K562 (cell line): ENCODE measurements at regions not wholly inside any gene's neighbourhood (a gene's known extent, or its start where the extent isn't known, plus 50 kb on each side); places are given as distances from the start of the nearest gene placed in this dataset.

Source experiments
- ATAC-seq: fragments of 200-7000 bp; cut with Tn5 transposase; 3 replicates; pipeline ENCODE4 v1.9.1; 2020; ENCODE audit warnings: moderate library complexity
- BruUV-seq: library from RNA; stranded (reverse); fragments of 400-500 nt; replicated peaks from 2 replicates; lab custom pipeline; 2021; lab: Mats Ljungman, UMichigan
- CTCF ChIA-PET: fragments of 300-600 bp; formaldehyde crosslinking; extraction: SDS; loops from one replicate; lab custom pipeline; 2021; ENCODE audit warnings: low intra/inter-chr PET ratio; lab: Yijun Ruan, JAX
- POLR2A ChIA-PET: fragments of 300-600, 350-650 bp; sonication (Branson Sonifier 250); formaldehyde crosslinking; extraction: SDS; loops from one replicate; lab custom pipeline; 2021; ENCODE audit warnings: antibody characterized with exemption, inconsistent platforms; lab: Yijun Ruan, JAX
- DNase-seq, 4 experiments: peaks; one replicate each; pipeline versions ENCODE4 v3.0.0 to v3.0.0-alpha.2; 2011 to 2018; ENCODE audit warnings: low spot score in 3 of 4, mixed read lengths in 3 of 4; ENCODE audit errors: extremely low read depth in 1 of 4
- FAIRE-seq: peaks from 2 replicates; lab custom pipeline; 2011; peaks lifted over from hg19 to GRCh38; lab: Jason Lieb, UNC
- H2AFZ ChIP-seq: 2 replicates; pipeline ENCODE4 v1.6.0; 2011; ENCODE audit warnings: low read depth, low read length, control low read depth, inconsistent platforms
- H3K27ac ChIP-seq: fragments of 200-600 bp; 3 replicates; pipeline ENCODE4 v1.8.0; 2011; ENCODE audit warnings: low read depth, mild to moderate bottlenecking, control low read depth, inconsistent platforms, low read length, moderate library complexity, mixed read lengths; ENCODE audit errors: extremely low read depth
- H3K27me3 ChIP-seq, 2 experiments: fragments of 300-600 bp in 1 of 2; 2 replicates in 1 of 2; 3 replicates in 1 of 2; pipeline versions ENCODE4 v1.6.0 to v1.8.0; 2011; ENCODE audit warnings: inconsistent platforms in 2 of 2, low read length in 2 of 2, mild to moderate bottlenecking in 1 of 2, mixed read lengths in 1 of 2, moderate library complexity in 1 of 2; ENCODE audit not compliant: control insufficient read depth in 2 of 2, insufficient read depth in 2 of 2
- H3K36me3 ChIP-seq: fragments of 300-600 bp; 3 replicates; pipeline ENCODE4 v1.8.0; 2011; ENCODE audit warnings: mild to moderate bottlenecking, low read length, inconsistent platforms; ENCODE audit not compliant: control insufficient read depth, insufficient read depth
- H3K4me1 ChIP-seq, 2 experiments: fragments of 200-600 bp in 1 of 2; replicated peaks in 1 of 2; 2 replicates in 1 of 2; 3 replicates in 1 of 2; pipeline versions ENCODE4 v1.5.1 to v1.8.0; 2011; ENCODE audit warnings: inconsistent platforms in 2 of 2, low read length in 2 of 2, mild to moderate bottlenecking in 1 of 2, mixed read lengths in 1 of 2, moderate library complexity in 1 of 2; ENCODE audit not compliant: control insufficient read depth in 2 of 2, insufficient read depth in 2 of 2
- H3K4me2 ChIP-seq: 2 replicates; pipeline ENCODE4 v1.6.1; 2011; ENCODE audit warnings: low read length, control low read depth, inconsistent platforms, mixed read lengths; ENCODE audit not compliant: insufficient read depth
- H3K4me3 ChIP-seq: fragments of 200-600 bp; sonication (generic), shearing (Covaris generic); 2 replicates; pipeline ENCODE4 v1.5.1; 2016; ENCODE audit warnings: control low read depth, inconsistent platforms
- H3K79me2 ChIP-seq: fragments of 200-600 bp; 3 replicates; pipeline ENCODE4 v1.8.0; 2011; ENCODE audit warnings: low read length, inconsistent platforms; ENCODE audit not compliant: control insufficient read depth, insufficient read depth
- H3K9ac ChIP-seq, 2 experiments: 2 replicates each; pipeline versions ENCODE4 v1.6.0 to v1.6.1; 2011; ENCODE audit warnings: low read depth in 2 of 2, low read length in 2 of 2, control low read depth in 1 of 2, inconsistent platforms in 1 of 2, mild to moderate bottlenecking in 1 of 2, mixed read lengths in 1 of 2; ENCODE audit not compliant: insufficient read depth in 1 of 2
- H3K9me1 ChIP-seq: one replicate; pipeline ENCODE4 v1.6.0; 2011; ENCODE audit warnings: inconsistent platforms, mild to moderate bottlenecking, low read length, moderate library complexity; ENCODE audit not compliant: control insufficient read depth, insufficient read depth
- H3K9me3 ChIP-seq: replicated peaks from 2 replicates; pipeline ENCODE4 v1.5.1; 2011; ENCODE audit warnings: low read depth, low read length, inconsistent platforms; ENCODE audit not compliant: control insufficient read depth, insufficient read depth
- H4K20me1 ChIP-seq: replicated peaks from 2 replicates; pipeline ENCODE4 v1.6.1; 2011; ENCODE audit warnings: low read length, inconsistent platforms, mixed read lengths; ENCODE audit not compliant: control insufficient read depth, insufficient read depth
- BCOR ChIP-seq: fragments of 450-650 bp; IDR thresholded peaks from 2 replicates; pipeline ENCODE4 v1.6.1; 2016
- HEY1 ChIP-seq: fragments of 250-450 bp; sonication (Bioruptor Pico); IDR thresholded peaks from 2 replicates; pipeline ENCODE4 v1.5.0; 2020; ENCODE audit warnings: mild to moderate bottlenecking, moderate library complexity, borderline replicate concordance
- WHSC1 ChIP-seq: IDR thresholded peaks from one replicate; pipeline ENCODE4 v1.6.1; 2012; ENCODE audit warnings: low read length, control low read depth, inconsistent platforms
- ZNF197 ChIP-seq: fragments of 200-800 bp; sonication (Bioruptor generic); IDR thresholded peaks from 2 replicates; pipeline ENCODE4 v1.6.1; 2016; ENCODE audit warnings: low read depth, missing genetic modification characterization, missing compliant biosample characterization
- ZNF239 ChIP-seq: fragments of 250-450 bp; sonication (Bioruptor Pico); IDR thresholded peaks from 2 replicates; pipeline ENCODE4 v1.4.0; 2020; ENCODE audit warnings: mild to moderate bottlenecking
- ZNF561 ChIP-seq: fragments of 450-650 bp; formaldehyde crosslinking; conservative IDR thresholded peaks from 2 replicates; pipeline ENCODE4 v1.4.0; 2020; ENCODE audit warnings: mild to moderate bottlenecking, moderate library complexity
- WGBS: fragments of 100-300 bp; shearing (Covaris generic); methylation state at CpG from one replicate; pipeline ENCODE4 v1.1.6; 2016; ENCODE audit warnings: low coverage, mixed read lengths; ENCODE audit not compliant: insufficient coverage; ENCODE audit errors: missing lambda C conversion rate; 5-methylcytosine and 5-hydroxymethylcytosine counted together
- in situ Hi-C: fragments of 300-500 bp; cut with MboI; formaldehyde crosslinking; loops from 4 replicates; pipeline ENCODE4 v1.15.0; 2018; ENCODE audit warnings: inconsistent platforms, mixed read lengths
- intact Hi-C: fragments of 100-400 bp; cut with micrococcal nuclease; formaldehyde crosslinking; loops from 2 replicates; pipeline ENCODE4 v1.14.2; 2022
- TF ChIP-seq, protein P1 (sequence below): fragments of 450-650 bp; formaldehyde crosslinking; IDR thresholded peaks from 2 replicates; pipeline ENCODE4 v1.4.0; 2020; ENCODE audit warnings: mild to moderate bottlenecking, moderate library complexity

DNA sequence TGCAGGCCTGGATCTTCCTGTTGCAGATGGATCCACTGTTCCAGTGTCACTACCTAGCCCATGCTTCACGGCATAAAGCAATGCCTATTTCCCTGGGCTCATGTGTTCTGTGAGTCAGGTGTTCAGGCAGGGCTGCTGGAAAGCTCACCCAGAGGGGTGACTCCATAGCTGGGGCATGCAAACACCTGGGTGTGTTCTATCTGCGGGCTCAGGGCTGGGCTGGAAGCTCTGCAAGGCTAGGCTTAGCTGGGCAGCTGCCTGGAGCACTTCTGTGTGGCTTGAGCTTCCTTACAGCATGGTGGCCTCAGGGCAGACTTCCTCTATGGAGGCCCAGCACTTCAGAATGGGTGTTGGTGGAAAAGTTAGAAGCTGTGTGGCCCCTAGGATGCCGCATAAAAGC, 139.9 kb downstream of the GADD45G start:
- H3K36me3 ChIP-seq: no peaks in the 10 kb centered on the region
- DNase-seq (no peak), FAIRE-seq (no peak), ATAC-seq (no peak)
- H3K4me3 ChIP-seq: no peak overlapping the region
- 4% methylated on average over 3 of the region's 3 CpGs for WGBS
- no peak overlapping the region for H3K4me2 ChIP-seq
- H4K20me1 ChIP-seq: no peaks in the 10 kb centered on the region
- TF ChIP-seq, protein P1, sequence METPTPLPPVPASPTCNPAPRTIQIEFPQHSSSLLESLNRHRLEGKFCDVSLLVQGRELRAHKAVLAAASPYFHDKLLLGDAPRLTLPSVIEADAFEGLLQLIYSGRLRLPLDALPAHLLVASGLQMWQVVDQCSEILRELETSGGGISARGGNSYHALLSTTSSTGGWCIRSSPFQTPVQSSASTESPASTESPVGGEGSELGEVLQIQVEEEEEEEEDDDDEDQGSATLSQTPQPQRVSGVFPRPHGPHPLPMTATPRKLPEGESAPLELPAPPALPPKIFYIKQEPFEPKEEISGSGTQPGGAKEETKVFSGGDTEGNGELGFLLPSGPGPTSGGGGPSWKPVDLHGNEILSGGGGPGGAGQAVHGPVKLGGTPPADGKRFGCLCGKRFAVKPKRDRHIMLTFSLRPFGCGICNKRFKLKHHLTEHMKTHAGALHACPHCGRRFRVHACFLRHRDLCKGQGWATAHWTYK (CRISPR knock-in tag): no peak
- TF ChIP-seq ZNF197 (CRISPR knock-in tag) (no peak), WHSC1 (no peak), BCOR (no peak), ZNF239 (no peak), HEY1 (CRISPR knock-in tag) (no peak), ZNF561 (CRISPR knock-in tag) (no peak)
- BruUV-seq: no TSS peak
- intact Hi-C loops (no loop called here), in situ Hi-C loops (no loop called here)
- no peaks in the 10 kb centered on the region for H3K27me3 ChIP-seq
- CTCF ChIA-PET: no interaction called here
- H3K27ac ChIP-seq: no peak overlapping the region
- POLR2A ChIA-PET: interaction anchor here (0.6 kb wide), 1 partner anchor 92 kb away, joined by 3 read pairs; no protein-coding TSS in a partner anchor
- no peak overlapping the region for H3K9ac ChIP-seq
- no peaks in the 10 kb centered on the region for H3K9me1 ChIP-seq
- no peak overlapping the region for H2AFZ ChIP-seq
- H3K9me3 ChIP-seq: no peaks in the 10 kb centered on the region
- no peaks in the 10 kb centered on the region for H3K4me1 ChIP-seq
- no peaks in the 10 kb centered on the region for H3K79me2 ChIP-seq
